Nephron (organoid): ENCODE measurements at regions not wholly inside any gene's neighbourhood (a gene's known extent, or its start where the extent isn't known, plus 50 kb on each side); places are given as distances from the start of the nearest gene placed in this dataset.
A peak's percentile ranks its signal among the peaks of the same experiment; 100 is the strongest.

Experiments used
- H3K27ac Mint-ChIP-seq, 3 experiments: 2 replicates each; pipeline ENCODE4 v1.8.0; 2020; ENCODE audit warnings: mixed read lengths in 3 of 3, mild to moderate bottlenecking in 2 of 3, moderate library complexity in 1 of 3
- H3K27me3 Mint-ChIP-seq: 2 replicates; pipeline ENCODE4 v1.8.0; 2021; ENCODE audit warnings: low read depth, mild to moderate bottlenecking, moderate library complexity, mixed read lengths
- H3K36me3 Mint-ChIP-seq: 2 replicates; pipeline ENCODE4 v1.8.0; 2020; ENCODE audit warnings: low read depth, mixed read lengths
- H3K4me1 Mint-ChIP-seq: 2 replicates; pipeline ENCODE4 v1.8.0; 2020; ENCODE audit warnings: mixed read lengths
- H3K4me3 Mint-ChIP-seq, 3 experiments: 2 replicates each; pipeline ENCODE4 v1.8.0; 2020; ENCODE audit warnings: mild to moderate bottlenecking in 3 of 3, mixed read lengths in 3 of 3, moderate library complexity in 2 of 3
- H3K9me3 Mint-ChIP-seq: 2 replicates; pipeline ENCODE4 v1.8.0; 2020; ENCODE audit warnings: mixed read lengths
- CTCF ChIP-seq, 3 experiments: fragments of 200-600 bp; sonication (generic); IDR thresholded peaks; one replicate each; pipeline ENCODE4 v1.5.0; 2021; ENCODE audit warnings: antibody characterized with exemption in 3 of 3; ENCODE audit not compliant: unreplicated experiment in 3 of 3

GRCh38 chr15:87735522-87735921 lies 521.0 kb downstream of the NTRK3 start:
- H3K27ac Mint-ChIP-seq, result peak overlapping the region; percentile 2 to 54 (median 25)
- H3K4me1 Mint-ChIP-seq, result peaks cover 52% of the 10 kb centered on the region
- no peaks in the 10 kb centered on the region for H3K36me3 Mint-ChIP-seq
- no peak overlapping the region for H3K4me3 Mint-ChIP-seq
- peaks cover 8% of the 10 kb centered on the region for H3K27me3 Mint-ChIP-seq
- no peaks in the 10 kb centered on the region for H3K9me3 Mint-ChIP-seq
- no peak for TF ChIP-seq CTCF (IDR thresholded peaks at IDR 0.05; ENCODE audit: unreplicated experiment in 3 of 3)

DNA sequence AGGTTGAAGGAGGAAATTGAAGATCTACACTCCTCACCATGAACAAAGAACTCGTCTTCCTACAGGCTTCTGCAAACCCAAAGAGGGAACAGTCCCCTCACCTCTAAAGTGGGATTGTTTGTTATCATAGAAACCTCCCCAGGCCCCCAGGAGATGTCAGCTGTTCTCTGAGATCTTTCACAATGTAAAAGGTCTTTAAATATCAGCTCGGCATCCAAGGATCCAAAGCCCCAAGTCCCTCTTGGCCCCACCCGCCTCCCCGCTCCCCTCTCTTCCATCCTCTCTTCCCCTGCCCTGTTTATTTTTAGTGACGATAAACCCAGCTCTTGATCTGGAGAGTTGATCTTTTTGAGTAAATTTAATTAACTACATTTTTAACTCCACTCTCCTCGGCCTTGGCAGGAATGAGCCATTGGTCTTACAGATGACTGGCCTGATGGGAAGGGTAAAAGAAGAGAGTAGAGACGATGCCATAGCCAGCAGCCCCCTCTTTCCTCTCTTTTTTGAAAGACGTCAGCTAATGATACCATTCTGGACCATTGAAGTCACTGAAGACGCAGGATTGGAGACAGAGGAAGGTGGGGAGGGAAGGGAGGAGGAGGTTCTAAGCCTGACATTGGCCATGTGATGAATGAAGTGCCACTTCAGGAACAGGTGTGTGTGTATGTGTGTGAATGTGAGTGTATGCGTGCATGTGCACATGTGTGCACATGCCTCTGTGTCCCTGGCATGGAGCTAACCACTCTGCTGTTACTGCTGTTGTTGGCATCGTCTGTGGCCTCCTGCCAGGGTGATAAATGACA lies 521.8 kb downstream of the NTRK3 start:
- peak overlapping the region in 2 of 3 experiments; percentile 6 to 48 for H3K27ac Mint-ChIP-seq
- no peaks in the 10 kb centered on the region for H3K9me3 Mint-ChIP-seq
- no peak for TF ChIP-seq CTCF (IDR thresholded peaks at IDR 0.05; ENCODE audit: unreplicated experiment in 3 of 3)
- H3K27me3 Mint-ChIP-seq, result peaks cover 12% of the 10 kb centered on the region
- H3K4me1 Mint-ChIP-seq, result peaks cover 52% of the 10 kb centered on the region
- H3K4me3 Mint-ChIP-seq, result no peak overlapping the region
- no peaks in the 10 kb centered on the region for H3K36me3 Mint-ChIP-seq

DNA sequence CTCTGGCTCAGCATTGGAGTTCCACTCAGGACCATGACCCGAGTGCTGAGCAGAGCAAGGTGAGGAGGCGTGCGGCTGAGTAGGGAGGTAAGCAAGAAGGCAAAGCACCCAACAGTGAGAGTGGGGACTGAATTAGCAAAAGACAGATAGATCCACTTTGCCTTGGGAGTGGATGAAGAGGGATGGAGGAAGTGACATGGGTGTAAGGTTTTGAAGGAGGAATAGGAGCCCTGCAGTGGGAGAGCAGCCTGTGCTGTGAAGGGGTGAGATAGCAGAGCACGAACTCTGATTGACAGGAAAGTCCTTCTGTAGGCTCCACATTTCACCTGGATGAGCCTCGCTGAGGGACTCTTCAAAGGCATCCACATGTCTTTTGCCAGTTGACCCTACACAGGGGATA lies 522.6 kb downstream of the NTRK3 start:
- H3K27me3 Mint-ChIP-seq, result peaks cover 12% of the 10 kb centered on the region

DNA sequence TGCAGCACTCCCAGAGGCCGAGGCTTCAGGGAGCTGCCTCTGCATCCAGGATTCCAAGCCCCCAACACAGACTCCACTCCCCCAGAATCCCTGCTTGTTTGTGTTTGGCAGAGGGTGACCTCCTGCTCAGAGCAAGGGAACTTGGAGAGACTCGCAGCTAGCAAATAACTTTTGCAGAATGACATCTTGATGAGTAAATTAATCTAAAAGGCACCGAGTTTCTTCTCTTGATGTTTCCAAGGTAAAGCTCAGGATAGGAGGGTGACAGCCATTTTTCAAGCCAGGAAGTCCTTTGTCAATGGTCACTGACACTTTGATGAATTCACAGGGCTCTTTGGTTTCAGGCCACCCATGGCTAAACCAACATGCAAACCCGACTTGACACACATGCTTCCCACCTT lies 523.0 kb downstream of the NTRK3 start:
- H3K4me1 Mint-ChIP-seq, result peaks cover 52% of the 10 kb centered on the region
- no peak overlapping the region for H3K4me3 Mint-ChIP-seq
- H3K27me3 Mint-ChIP-seq, result peaks cover 11% of the 10 kb centered on the region
- H3K27ac Mint-ChIP-seq, result peak overlapping the region; percentile 51 to 89 (median 53)
- no peaks in the 10 kb centered on the region for H3K36me3 Mint-ChIP-seq
- no peaks in the 10 kb centered on the region for H3K9me3 Mint-ChIP-seq
- no peak for TF ChIP-seq CTCF (IDR thresholded peaks at IDR 0.05; ENCODE audit: unreplicated experiment in 3 of 3)

More for the DNA sequence above, 522.6 kb downstream of the NTRK3 start:
- no peak for TF ChIP-seq CTCF (IDR thresholded peaks at IDR 0.05; ENCODE audit: unreplicated experiment in 3 of 3)
- Mint-ChIP-seq H3K4me1 (peaks cover 52% of the 10 kb centered on the region), H3K9me3 (no peaks in the 10 kb centered on the region), H3K4me3 (no peak overlapping the region), H3K36me3 (no peaks in the 10 kb centered on the region), H3K27ac (peak overlapping the region; percentile 13 to 76 (median 53))

- H3K9me3 Mint-ChIP-seq, result no peaks in the 10 kb centered on the region
- peaks cover 11% of the 10 kb centered on the region for H3K27me3 Mint-ChIP-seq
- peaks cover 52% of the 10 kb centered on the region for H3K4me1 Mint-ChIP-seq
- H3K4me3 Mint-ChIP-seq, result no peak overlapping the region
- peak overlapping the region; percentile 51 to 89 (median 53) for H3K27ac Mint-ChIP-seq
- no peaks in the 10 kb centered on the region for H3K36me3 Mint-ChIP-seq
- TF ChIP-seq CTCF (IDR thresholded peaks at IDR 0.05; ENCODE audit: unreplicated experiment in 3 of 3), result no peak
Measured at GRCh38 chr15:87732976-87733375, 523.6 kb downstream of the NTRK3 start.

- H3K9me3 Mint-ChIP-seq, result no peaks in the 10 kb centered on the region
- H3K4me1 Mint-ChIP-seq, result peaks cover 48% of the 10 kb centered on the region
- H3K27me3 Mint-ChIP-seq, result peaks cover 11% of the 10 kb centered on the region
- H3K27ac Mint-ChIP-seq, result peak overlapping the region in 1 of 3 experiments; percentile 72
- no peaks in the 10 kb centered on the region for H3K36me3 Mint-ChIP-seq
- no peak overlapping the region for H3K4me3 Mint-ChIP-seq
- no peak for TF ChIP-seq CTCF (IDR thresholded peaks at IDR 0.05; ENCODE audit: unreplicated experiment in 3 of 3)
Measured at GRCh38 chr15:87731630-87732029, 524.9 kb downstream of the NTRK3 start.
